Pancreas (tissue), 10 donors: ENCODE measurements at regions not wholly inside any gene's neighbourhood (a gene's known extent, or its start where the extent isn't known, plus 50 kb on each side); places are given as distances from the start of the nearest gene placed in this dataset.

Source experiments
- ATAC-seq, 4 donors: fragments of 200-7000 bp; cut with Tn5 transposase; one replicate each; pipeline versions ENCODE4 v1.8.0 to v1.9.1; 2020; ENCODE audit warnings: mild to moderate bottlenecking in 4 of 4, moderate library complexity in 4 of 4
- DNase-seq, 6 donors: peaks; one replicate each; pipeline ENCODE4 v3.0.0-alpha.2; 2020
- FAIRE-seq: peaks from 2 replicates; lab custom pipeline; 2012; peaks lifted over from hg19 to GRCh38; lab: Jason Lieb, UNC
- H3K27ac ChIP-seq, 4 donors: fragments of 200-600 bp; sonication (generic); 1 replicate in 3 of 4; 2 replicates in 1 of 4; pipeline versions ENCODE4 v1.5.0 to v1.8.0; 2020
- H3K27me3 ChIP-seq, 4 donors: fragments of 200-600 bp; one replicate each; pipeline ENCODE4 v1.8.0; 2021
- H3K36me3 ChIP-seq, 3 donors: fragments of 200-600 bp; sonication (generic) in 1 of 3; one replicate each; pipeline versions ENCODE4 v1.5.0 to v1.8.0; 2020 to 2021
- H3K4me1 ChIP-seq, 3 donors: fragments of 200-600 bp; one replicate each; pipeline ENCODE4 v1.8.0; 2021
- H3K4me3 ChIP-seq, 4 donors: fragments of 200-600 bp; sonication (generic) in 2 of 4; one replicate each; pipeline versions ENCODE4 v1.5.0 to v1.8.0; 2020 to 2021
- H3K9me3 ChIP-seq, 4 donors: fragments of 200-600 bp; one replicate each; pipeline ENCODE4 v1.8.0; 2021
- WGBS, 2 donors: extraction: QIAGEN DNeasy Blood & Tissue Kit; methylation state at CpG; one replicate each; pipeline ENCODE4 v1.1.7; 2013; 5-methylcytosine and 5-hydroxymethylcytosine counted together
- intact Hi-C, 3 donors: fragments of 100-400 bp; cut with DNase I; formaldehyde crosslinking; loops; one replicate each; pipeline versions ENCODE4 v1.11.1 to v1.14.2; 2022
- TF ChIP-seq, protein P1 (sequence below), 4 donors: fragments of 200-600 bp; sonication (generic) in 3 of 4; IDR thresholded peaks; one replicate each; pipeline versions ENCODE4 v1.5.0 to v1.8.0; 2021; ENCODE audit warnings: antibody characterized with exemption in 4 of 4
- donor health status: healthy with polysubstance abuse.
- donor health status: DM: no; HTN: no; CAD: no; lungs with moderate emphysema.
- donor health status: DM: no; HTN: no; CAD: no.
- donor health status: control.
- donor health status: control.
- donor health status: Bipolar disorder and iron deficiency.
- donor health status: DM: yes; HTN: yes; CAD: no.
- donor health status: DM: no; HTN: no; CAD: no.
- donor health status: DM: no; HTN: no; CAD: no.
- donor health status: DM: yes; HTN: yes; CAD: no.

DNA sequence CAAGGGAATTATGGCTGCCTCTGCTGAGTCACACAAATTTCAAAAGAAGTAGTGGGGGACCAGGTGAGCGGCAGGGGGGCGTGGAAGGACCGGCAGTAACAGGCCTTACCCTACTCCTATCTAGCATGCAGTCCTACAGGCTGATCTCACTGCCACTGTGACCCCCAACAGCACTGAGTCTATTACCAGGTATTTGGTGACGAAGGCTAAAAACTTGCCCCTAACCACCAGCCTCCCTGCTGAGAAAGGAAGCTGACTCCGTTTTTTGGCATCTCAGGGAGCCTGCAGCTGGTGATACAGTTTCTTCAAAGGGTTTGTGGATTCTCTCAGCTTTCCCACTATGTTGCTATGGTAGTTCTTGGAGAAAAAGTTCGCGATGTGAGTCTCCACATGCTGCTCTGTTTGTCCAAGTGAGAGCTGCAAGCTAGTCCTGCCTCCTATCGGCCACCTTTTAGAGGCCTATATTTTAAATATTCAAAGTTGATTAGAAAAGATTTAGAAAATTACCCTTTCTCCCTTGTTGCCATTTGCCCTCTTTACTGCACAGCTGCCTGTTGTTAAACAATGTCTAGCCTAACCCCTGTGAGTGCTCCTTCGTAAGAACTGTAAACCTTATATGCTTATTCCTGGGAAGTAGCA is 57.1 kb upstream of the SLCO1B1 start:
- no peaks in the 10 kb centered on the region for H3K36me3 ChIP-seq
- intact Hi-C loops, result no loop called here
- no peaks in the 10 kb centered on the region for H3K4me1 ChIP-seq
- H3K4me3 ChIP-seq, result no peak overlapping the region
- TF ChIP-seq, protein P1, sequence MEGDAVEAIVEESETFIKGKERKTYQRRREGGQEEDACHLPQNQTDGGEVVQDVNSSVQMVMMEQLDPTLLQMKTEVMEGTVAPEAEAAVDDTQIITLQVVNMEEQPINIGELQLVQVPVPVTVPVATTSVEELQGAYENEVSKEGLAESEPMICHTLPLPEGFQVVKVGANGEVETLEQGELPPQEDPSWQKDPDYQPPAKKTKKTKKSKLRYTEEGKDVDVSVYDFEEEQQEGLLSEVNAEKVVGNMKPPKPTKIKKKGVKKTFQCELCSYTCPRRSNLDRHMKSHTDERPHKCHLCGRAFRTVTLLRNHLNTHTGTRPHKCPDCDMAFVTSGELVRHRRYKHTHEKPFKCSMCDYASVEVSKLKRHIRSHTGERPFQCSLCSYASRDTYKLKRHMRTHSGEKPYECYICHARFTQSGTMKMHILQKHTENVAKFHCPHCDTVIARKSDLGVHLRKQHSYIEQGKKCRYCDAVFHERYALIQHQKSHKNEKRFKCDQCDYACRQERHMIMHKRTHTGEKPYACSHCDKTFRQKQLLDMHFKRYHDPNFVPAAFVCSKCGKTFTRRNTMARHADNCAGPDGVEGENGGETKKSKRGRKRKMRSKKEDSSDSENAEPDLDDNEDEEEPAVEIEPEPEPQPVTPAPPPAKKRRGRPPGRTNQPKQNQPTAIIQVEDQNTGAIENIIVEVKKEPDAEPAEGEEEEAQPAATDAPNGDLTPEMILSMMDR (IDR thresholded peaks at IDR 0.05), result no peak
- no peaks in the 10 kb centered on the region for H3K27me3 ChIP-seq
- ATAC-seq (no peak), FAIRE-seq (no peak), DNase-seq (no peak)
- 83 to 89% methylated on average over 9 of the region's 9 CpGs for WGBS, 2 donors
- no peak overlapping the region for H3K27ac ChIP-seq
- H3K9me3 ChIP-seq, result no peaks in the 10 kb centered on the region
